A673 (cell line): ENCODE measurements at regions not wholly inside any gene's neighbourhood (a gene's known extent, or its start where the extent isn't known, plus 50 kb on each side); places are given as distances from the start of the nearest gene placed in this dataset.

Experiments
- BruUV-seq: library from RNA; stranded (reverse); fragments of 400-500 nt; replicated peaks from 2 replicates; lab custom pipeline; 2021; lab: Mats Ljungman, UMichigan
- CTCF ChIA-PET: fragments of 300-600 bp; sonication (Branson Sonifier 250); formaldehyde crosslinking; loops from one replicate; lab custom pipeline; 2022; ENCODE audit warnings: antibody characterized with exemption; lab: Charles Lee
- POLR2A ChIA-PET: fragments of 300-600 bp; sonication (Branson Sonifier 250); formaldehyde crosslinking; loops from one replicate; lab custom pipeline; 2022; ENCODE audit warnings: antibody characterized with exemption; ENCODE audit not compliant: low non-redundant PET; lab: Charles Lee
- DNase-seq: peaks from one replicate; pipeline ENCODE4 v3.0.0-alpha.2; 2015; ENCODE audit warnings: low spot score
- H3K27ac ChIP-seq: fragments of 200-600 bp; sonication (generic); 2 replicates; pipeline ENCODE4 v1.5.1; 2016; ENCODE audit warnings: mixed run types, low read depth, mild to moderate bottlenecking, mixed read lengths, antibody characterized with exemption, low read length; ENCODE audit not compliant: poor library complexity, severe bottlenecking
- H3K27me3 ChIP-seq: fragments of 200-600 bp; sonication (generic); replicated peaks from 2 replicates; pipeline ENCODE4 v1.6.1; 2017; ENCODE audit warnings: mixed run types, low read depth, mild to moderate bottlenecking, mixed read lengths, antibody characterized with exemption, low read length; ENCODE audit not compliant: insufficient read depth, poor library complexity
- H3K36me3 ChIP-seq: fragments of 200-600 bp; sonication (generic); 2 replicates; pipeline ENCODE4 v1.6.1; 2016; ENCODE audit warnings: mixed run types, mild to moderate bottlenecking, mixed read lengths, antibody characterized with exemption, low read length; ENCODE audit not compliant: insufficient read depth, poor library complexity, severe bottlenecking
- H3K4me1 ChIP-seq: fragments of 200-600 bp; sonication (generic); 2 replicates; pipeline ENCODE4 v1.6.1; 2017; ENCODE audit warnings: mixed run types, mild to moderate bottlenecking, mixed read lengths, antibody characterized with exemption, low read length; ENCODE audit not compliant: insufficient read depth, poor library complexity, severe bottlenecking
- H3K4me3 ChIP-seq: fragments of 200-600 bp; sonication (generic); 2 replicates; pipeline ENCODE4 v1.5.1; 2016; ENCODE audit warnings: low read depth, mixed run types, mild to moderate bottlenecking, mixed read lengths, low read length; ENCODE audit not compliant: poor library complexity, severe bottlenecking
- H3K9me3 ChIP-seq: fragments of 200-600 bp; sonication (generic); 2 replicates; pipeline ENCODE4 v1.6.1; 2016; ENCODE audit warnings: mixed run types, low read depth, mild to moderate bottlenecking, mixed read lengths, antibody characterized with exemption, low read length; ENCODE audit not compliant: poor library complexity, severe bottlenecking
- CTCF ChIP-seq: fragments of 300-800, 200-600 bp; sonication (generic); conservative IDR thresholded peaks from 2 replicates; pipeline ENCODE4 v1.5.1; 2017; ENCODE audit warnings: low read depth, mild to moderate bottlenecking, antibody characterized with exemption, low read length, moderate library complexity, mixed read lengths
- EZH2 ChIP-seq: fragments of 200-600 bp; sonication (generic); IDR thresholded peaks from 2 replicates; pipeline ENCODE4 v1.6.1; 2017; ENCODE audit warnings: borderline replicate concordance, low read depth, mild to moderate bottlenecking, mixed read lengths, antibody characterized with exemption, low read length; ENCODE audit not compliant: poor library complexity, severe bottlenecking
- intact Hi-C: fragments of 100-400 bp; cut with micrococcal nuclease; formaldehyde crosslinking; loops from one replicate; pipeline ENCODE4 v1.10.0; 2022; ENCODE audit not compliant: unreplicated experiment

DNA sequence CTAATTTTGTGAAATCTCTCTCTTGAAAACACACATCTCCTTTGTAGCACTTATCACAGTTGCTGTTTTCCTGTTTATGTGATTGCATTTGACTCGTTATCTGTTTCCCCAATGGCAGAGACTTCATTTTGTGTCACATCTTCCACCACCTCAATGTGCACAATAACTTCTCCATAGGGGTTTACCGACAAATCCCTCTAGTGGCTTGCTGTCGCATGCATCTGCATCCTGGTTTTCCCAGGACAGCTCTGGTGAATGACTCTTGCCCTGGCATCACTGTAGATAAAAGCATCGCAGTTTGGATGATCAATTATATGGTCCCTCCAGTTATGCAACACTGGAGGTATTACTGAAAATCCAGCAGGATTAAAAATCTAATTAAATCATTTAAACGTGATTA is 206.5 kb upstream of the BTBD3 start:
- TF ChIP-seq EZH2 (no peak), CTCF (no peak)
- POLR2A ChIA-PET, result no interaction called here
- Histone ChIP-seq H3K36me3 (no peaks in the 10 kb centered on the region), H3K4me1 (no peaks in the 10 kb centered on the region), H3K27me3 (no peaks in the 10 kb centered on the region), H3K4me3 (no peak overlapping the region), H3K27ac (no peak overlapping the region), H3K9me3 (no peaks in the 10 kb centered on the region)
- no peak for DNase-seq
- intact Hi-C loops, result no loop called here
- CTCF ChIA-PET, result no interaction called here
- no TSS peak for BruUV-seq

- ChIA-PET CTCF (no interaction called here), POLR2A (no interaction called here)
- no peaks in the 10 kb centered on the region for H3K36me3 ChIP-seq
- intact Hi-C loops, result no loop called here
- BruUV-seq, result no TSS peak
- no peaks in the 10 kb centered on the region for H3K4me1 ChIP-seq
- no peak overlapping the region for H3K4me3 ChIP-seq
- TF ChIP-seq EZH2, result no peak
- TF ChIP-seq CTCF, result no peak
- H3K27ac ChIP-seq, result no peak overlapping the region
- no peak for DNase-seq
- H3K9me3 ChIP-seq, result no peaks in the 10 kb centered on the region
- no peaks in the 10 kb centered on the region for H3K27me3 ChIP-seq
These were observed 205.0 kb upstream of the BTBD3 start for GRCh38 chr20:11712639-11713160.

GRCh38 chr20:11714886-11715285 is 202.8 kb upstream of the BTBD3 start:
- no peaks in the 10 kb centered on the region for H3K4me1 ChIP-seq
- CTCF ChIA-PET, result no interaction called here
- H3K36me3 ChIP-seq, result no peaks in the 10 kb centered on the region
- POLR2A ChIA-PET, result no interaction called here
- H3K27me3 ChIP-seq, result no peaks in the 10 kb centered on the region
- H3K4me3 ChIP-seq, result no peak overlapping the region
- TF ChIP-seq EZH2 (no peak), CTCF (no peak)
- intact Hi-C loops, result no loop called here
- no peaks in the 10 kb centered on the region for H3K9me3 ChIP-seq
- no peak overlapping the region for H3K27ac ChIP-seq
- BruUV-seq, result no TSS peak
- DNase-seq, result no peak
